GM19438 (cell line): ENCODE measurements at regions not wholly inside any gene's neighbourhood (a gene's known extent, or its start where the extent isn't known, plus 50 kb on each side); places are given as distances from the start of the nearest gene placed in this dataset.

ENCODE experiments used
- ATAC-seq: cut with Tn5 transposase; IDR thresholded peaks from one replicate; pipeline ENCODE4 v1.9.1; 2021; ENCODE audit warnings: low read depth; ENCODE audit not compliant: unreplicated experiment

DNA sequence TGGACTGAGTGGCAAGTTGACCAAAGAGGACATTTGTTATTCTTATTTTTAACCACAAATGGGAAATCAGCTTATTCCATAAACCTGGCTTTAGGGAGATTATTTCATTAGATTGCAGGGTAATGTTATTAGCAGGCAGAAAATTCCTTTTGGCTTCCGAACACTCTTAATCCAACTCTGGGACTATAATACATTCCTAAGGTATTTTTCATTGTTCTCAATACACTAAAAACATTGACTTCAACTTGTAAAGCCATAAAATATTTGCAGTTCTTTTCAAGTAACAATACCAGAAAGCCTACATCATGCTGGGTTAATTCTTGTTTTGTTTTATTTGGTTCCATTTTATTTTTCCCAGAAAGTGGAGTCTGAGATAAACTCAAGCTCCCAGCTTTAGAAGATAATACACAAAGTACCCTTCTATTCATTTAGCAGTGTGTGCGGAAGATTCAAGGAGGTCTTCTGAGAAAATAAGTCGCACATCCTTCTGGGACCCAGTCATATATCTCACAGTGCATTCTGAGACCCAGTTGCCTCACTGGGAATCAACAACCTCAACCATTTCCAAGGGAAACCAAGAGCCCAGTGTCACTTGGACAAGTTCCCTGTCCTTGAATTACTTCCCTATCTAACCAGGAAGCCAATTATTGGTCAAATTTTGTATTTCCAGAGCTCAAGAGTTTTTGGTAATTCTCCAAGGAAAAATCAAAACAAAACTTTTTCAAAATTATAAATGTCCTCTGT is 389.6 kb upstream of the DYNLRB2 start:
- no peak for ATAC-seq

DNA sequence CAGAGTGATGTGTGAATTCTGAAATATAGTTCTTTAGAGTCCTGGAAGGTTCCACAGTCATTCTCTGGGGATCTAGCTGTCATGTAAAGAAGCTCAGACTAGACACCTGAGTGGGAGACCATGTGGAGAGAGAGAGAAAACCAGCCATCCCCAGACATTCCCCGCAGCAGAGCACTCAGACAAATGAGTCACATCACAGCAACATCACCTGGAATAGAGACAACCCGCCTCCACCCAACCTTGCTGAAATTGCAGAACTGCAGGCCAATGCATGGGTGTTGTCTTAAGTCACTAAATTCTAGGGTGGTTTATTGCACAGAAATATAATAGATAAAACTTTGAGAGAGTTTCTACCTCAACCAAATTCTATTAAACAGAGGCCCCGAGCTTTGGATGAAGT is 392.0 kb upstream of the DYNLRB2 start:
- no peak for ATAC-seq

DNA sequence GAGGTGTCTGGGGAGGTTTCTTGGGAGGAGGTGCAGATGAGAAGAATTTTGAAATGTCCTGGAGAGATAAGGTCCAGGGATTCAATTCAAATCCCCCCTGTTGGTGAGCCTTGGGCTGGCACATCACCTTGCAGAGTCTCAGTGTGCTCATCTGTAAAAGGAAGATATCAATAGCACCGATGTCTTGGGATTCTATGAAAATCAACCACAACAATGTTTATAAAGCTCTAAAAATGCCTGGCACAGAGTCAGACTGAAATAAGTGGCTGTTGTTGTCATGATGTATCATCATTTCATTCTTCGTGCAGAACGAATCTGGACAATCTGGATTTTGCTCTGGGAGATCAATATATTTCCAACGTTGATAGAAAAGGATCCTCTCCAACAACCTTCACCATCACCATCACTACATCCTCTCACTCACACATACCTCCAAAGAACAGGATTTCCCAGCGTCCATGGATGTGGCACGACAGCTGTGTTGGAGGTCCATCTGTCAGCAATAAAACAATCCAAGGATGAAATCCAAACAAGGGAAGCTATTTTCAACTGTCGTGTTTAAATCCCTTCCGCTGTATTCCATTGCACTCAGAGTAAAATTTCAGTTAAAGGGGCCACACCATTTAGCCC is 393.7 kb upstream of the DYNLRB2 start:
- ATAC-seq, result no peak

DNA sequence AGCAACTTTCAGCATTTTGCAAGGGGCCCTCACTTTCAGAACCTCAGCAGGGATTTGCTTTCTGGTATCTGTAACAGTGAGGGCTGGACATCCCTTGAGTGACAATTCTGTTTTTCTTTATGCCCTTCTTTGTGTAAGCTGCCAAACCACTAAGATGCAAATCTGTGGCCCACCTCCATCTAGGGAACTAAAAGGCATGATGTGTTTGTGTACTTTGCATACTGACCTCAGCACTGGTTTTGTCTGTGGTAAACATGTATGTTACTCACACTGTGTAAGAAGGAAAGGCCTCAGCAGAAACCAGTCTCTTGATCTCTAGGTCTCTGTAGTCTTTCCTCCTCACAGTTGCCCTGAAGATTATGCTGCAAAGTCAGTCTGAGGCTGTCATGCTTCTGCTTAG is 396.6 kb upstream of the DYNLRB2 start:
- ATAC-seq, result peak; percentile 98

DNA sequence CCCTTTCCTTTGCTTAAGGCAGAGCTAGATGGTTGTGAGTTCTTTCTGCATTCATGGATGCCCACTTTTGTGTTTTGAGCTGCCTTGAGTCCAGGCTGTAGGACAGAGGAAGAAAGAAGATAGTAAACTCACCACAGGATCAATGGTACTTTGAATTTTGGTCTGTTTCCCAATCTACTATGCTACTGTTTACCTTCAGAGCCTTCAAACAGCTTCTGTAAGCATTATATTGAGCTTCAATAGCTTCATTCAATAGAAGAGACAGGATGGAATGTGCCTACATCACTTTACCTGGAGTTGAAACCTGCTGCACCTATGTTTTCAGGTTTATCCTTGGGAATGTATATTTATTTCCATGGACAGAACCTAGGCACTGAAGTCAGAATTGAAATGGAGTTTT is 397.9 kb upstream of the DYNLRB2 start:
- no peak for ATAC-seq

DNA sequence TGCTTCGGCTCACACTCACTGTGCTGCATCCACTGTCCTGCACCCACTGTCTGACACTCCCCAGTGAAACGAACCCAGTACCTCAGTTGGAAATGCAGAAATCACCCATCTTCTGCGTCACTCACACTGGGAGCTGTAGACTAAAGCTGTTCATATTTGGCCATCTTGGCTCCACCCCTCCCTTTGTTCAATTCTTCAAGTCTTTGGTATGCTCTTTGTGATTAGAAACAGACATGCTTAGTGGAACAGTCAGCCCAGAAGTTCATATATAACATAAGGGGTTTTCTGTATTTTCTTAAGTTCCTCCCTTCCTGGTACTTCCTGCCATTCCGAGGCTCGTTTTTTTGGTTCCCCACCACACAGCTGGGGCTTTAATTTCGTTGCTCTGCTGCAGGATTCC is 398.5 kb upstream of the DYNLRB2 start:
- no peak for ATAC-seq

DNA sequence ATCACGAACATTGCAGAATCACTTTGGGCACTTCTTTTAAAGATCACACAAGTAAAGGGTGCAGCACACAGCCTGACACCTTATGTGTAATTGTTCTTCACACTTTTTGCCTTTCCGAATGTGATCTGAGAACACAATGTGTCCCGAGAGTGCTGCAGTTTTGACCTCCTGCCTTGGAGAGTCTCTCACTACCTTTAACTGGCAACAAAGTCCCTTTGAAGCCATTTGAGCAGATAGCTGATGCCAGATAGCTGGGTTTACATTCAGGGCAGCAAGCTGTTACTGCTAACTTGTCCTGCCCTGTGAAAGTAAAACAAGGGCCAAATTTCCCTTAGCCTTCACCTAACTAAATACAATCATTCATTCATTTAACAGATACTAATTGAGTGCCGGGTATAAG is 411.0 kb upstream of the DYNLRB2 start:
- no peak for ATAC-seq

DNA sequence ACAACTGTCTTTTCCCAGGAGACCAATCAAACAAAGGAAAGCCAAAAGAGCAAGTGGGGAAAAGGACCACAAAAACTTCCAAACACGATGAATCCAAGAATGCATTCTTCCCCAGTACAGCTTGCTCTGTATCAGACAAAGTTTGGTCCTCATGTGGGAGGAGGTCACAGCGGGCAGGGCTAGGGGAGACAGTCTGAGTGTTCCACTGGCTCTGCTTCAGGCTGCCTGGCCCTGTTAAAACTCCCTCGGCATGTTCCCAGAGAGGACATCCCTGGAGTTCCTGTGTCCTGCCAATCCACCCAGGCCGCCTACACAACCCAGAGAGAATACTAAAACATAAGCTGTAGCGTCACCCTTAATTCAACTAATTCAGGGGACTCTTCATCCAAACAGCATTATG is 415.1 kb upstream of the DYNLRB2 start:
- ATAC-seq, result no peak

DNA sequence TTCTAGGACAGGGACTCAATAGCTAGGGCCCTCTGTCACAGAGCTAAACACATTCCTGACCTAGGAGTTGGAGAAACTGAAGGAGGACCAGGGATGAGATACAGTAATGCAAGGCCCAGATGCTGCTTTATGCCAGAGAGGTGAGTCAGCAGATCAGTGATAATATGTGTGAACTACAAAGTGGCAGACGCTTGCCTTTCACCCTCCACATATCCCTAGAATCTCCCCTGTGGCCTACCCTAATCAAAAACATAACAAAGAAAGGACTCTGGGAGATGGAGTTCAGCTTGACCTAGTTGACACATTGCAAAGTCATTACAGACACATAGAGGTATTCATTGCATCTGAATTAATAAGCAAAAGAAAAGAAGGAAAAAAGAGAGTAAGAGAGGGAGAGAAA is 417.6 kb upstream of the DYNLRB2 start:
- ATAC-seq, result no peak

DNA sequence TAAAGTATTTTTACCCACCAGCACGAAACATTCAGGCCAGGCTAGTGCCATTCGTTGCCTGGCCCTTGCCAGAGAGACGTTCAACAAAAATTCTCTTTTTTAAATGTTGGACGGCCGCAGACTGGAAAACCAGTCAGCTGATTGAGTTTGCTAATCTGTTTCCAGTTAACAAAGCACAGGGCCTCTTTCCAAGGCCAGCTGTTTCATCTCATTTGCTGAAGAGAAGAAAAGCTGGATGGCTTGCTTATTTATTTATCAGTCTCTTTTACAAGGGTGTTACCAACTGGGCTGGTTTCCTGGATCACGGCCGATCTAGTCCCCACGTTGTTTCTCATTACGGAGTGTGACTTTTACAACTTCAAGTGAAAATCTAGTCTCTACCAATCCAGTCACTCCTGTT is 418.7 kb upstream of the DYNLRB2 start:
- no peak for ATAC-seq

DNA sequence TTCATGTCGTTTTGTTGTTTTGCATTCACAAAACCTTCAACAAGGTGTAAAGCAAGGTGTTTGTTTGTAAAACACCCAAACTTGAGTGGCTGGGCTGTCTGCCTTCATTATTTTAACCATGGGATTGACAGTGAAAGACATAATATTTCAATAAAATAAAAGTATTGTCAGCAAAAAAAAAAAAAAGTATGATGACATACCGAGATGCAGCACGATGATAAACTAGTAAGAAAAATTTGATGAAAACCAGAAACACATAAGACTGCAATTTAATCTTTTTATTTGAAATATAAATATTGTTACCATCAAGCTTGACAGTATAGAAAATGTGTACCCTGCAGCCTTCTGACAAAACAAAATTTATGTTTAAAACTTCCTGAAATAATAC is 419.3 kb upstream of the DYNLRB2 start:
- no peak for ATAC-seq

DNA sequence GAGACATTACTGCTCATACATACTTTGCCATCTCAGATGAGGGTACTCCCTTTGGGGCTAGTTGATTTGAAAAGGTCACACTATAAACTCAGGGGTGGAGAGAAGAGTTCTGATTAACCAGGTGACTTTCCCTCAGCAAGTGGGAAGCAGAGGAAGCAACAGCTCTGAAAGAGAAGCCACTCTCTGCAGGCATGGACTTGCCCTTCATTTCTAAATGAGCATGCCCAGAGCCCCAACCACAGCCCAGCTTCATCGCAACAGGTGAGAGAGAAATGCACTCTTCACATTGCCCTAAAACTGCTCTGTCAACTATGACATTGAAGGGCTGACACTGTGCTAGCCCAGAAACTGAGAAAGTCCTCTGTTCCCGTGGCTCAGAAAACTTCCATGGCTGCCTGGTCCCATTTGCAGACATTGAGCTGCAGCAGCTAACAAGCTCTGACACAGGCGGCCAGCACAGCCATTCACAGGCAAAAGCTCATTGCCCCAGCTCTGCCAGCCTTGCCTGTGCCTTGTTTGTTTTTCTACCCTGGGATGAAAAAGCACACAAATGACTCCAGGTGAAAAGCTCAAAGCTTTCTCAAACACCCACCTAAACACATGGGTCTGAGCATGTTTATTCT is 419.8 kb upstream of the DYNLRB2 start:
- ATAC-seq, result no peak

DNA sequence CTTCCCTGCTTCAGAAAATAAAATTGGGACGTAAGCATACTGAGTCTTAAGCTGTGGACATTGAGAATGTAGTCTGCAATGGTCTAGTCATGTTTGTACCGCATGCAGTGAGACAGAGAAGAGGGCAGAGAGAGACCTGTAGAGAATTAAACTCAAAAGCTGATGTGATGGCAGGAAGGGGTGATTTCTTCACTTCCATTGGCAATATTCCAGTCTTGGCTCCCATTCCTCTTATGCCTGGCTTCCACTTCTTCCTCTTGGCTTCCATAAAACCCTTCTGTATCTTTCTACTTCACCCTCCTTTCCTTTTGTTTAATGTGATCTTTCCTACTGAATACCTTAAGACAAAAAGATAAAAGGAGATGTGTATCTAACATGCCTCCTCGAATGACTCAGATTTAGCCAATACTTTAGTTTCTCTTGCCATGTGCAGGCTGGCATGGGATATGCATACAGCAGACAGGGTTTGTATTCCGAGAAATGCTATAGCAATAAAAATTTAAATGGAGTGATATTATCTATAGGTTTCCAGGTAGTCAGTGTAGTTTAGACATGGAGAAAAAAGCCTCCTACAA is 423.1 kb upstream of the DYNLRB2 start:
- no peak for ATAC-seq

DNA sequence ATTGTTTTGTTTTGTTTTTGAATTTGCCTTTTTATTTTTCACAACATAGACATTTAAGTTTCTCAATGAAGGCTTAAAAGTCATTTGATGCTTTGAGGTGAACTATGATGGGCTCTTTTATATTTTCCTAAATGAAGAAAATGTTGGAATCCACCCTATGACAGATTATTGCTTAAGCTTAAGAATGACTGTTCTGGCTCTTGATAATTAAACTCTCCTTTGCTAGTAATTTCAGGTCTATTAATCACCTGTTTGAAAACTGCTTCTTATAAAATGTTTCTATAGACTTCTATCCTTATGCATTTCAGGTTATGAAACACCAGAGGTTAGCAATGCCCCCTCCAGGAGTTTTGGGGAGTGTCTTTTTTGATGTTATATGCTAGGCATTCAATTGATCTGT is 424.1 kb upstream of the DYNLRB2 start:
- ATAC-seq, result no peak

DNA sequence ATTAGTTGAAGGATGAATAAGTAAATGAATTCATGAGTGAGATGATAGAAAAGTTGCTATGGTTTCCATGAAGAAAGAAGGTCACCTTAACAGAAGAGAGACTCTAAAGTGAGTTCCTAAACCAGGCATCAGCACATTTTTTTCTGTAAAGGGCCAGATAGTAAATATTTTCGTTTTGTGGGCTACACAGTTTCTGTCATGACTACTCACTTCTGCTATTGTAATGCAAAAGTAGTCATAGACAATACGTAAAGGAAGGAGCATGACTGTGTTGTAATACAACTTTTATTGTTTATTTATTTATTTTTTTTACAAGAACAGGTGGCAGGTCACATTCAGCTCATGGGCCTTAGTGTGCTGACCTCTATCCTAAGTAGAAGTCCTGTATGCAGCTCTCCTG is 426.1 kb upstream of the DYNLRB2 start:
- ATAC-seq, result no peak

DNA sequence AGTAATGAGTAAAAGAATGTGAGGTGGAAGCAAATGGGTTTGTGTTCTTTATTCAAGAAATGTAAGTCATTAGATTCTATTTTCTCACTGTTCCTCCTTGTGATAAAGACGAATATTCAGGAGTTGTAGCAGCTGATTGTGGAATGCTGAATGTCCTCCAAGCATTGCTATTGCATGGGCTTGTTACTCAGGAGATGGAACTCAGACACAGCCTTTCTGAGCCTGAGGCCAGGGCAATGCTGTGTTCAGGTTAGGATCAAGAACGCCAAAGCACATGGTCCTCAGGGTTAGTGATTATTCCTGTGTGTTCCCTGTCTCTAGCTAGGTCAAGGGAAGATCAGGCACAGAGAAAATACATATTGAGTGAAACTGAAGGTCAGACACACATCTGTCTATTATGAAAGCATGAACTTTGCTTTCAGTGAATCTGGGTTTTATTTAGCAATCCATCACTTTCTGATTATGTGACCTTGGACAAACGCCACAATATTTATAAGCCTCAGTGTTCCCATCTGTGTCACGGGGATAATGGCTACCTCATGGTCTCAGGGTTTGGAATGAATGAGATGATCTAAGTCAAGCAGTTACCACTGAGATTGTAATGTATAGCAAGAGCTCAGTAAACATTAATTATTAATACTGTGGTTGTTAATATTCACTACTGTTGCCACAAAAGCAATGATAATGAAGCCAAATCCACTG is 426.8 kb upstream of the DYNLRB2 start:
- ATAC-seq, result no peak

DNA sequence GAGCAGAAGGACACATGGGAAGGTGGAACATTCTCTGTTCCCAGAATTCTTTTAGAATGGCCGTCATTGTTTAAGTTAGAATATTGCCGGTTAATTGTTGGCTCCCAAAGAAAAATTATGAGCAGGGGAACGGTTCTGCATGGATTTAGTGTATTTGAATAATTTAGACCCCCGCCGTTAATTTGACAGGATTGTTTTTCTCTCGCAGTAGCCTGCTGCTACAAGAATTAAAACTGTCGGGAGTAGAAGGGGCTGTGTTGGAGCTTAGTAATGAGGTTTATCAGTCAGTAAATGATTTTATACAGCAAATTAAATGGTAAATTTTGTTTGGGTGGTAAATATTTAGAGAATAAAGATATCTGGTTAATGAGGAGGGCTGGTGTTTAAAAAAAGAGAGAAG is 431.2 kb upstream of the DYNLRB2 start:
- no peak for ATAC-seq

DNA sequence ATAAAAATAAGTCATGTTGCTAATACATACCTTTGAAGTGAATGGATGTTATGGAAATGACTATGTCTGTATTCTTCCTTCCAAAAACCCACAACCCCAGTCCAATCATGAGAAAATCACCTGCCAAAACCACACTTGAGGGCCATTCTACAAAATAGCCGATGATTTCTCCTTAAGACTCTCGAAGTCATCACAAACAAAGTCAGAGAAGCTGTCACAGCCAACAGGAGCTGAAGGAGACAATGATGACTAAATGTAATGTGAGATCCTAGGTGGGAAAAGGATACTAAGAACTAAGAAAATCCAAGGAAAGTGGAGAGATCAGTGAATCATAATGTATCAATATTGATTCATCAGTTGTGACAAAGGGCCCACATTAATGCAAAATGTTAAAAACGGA is 432.9 kb upstream of the DYNLRB2 start:
- no peak for ATAC-seq

DNA sequence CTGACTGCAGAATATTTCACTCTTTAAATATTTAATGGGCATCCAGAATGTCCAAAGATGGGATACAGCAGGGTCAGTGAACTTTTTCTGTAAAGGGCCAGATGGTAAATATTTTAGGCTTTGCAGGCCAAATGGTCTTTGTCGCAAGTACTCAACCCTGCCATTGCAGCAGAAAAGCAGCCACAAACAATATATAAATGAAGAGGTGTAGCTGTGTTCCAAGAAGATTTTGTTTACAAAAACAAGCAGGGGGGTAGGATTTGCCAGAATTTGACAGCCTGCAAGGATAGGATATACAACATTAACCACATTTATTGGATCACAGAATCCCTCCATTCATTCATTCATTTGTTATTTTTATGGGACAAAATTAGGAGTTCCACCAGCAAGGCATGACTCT is 435.0 kb upstream of the DYNLRB2 start:
- no peak for ATAC-seq

DNA sequence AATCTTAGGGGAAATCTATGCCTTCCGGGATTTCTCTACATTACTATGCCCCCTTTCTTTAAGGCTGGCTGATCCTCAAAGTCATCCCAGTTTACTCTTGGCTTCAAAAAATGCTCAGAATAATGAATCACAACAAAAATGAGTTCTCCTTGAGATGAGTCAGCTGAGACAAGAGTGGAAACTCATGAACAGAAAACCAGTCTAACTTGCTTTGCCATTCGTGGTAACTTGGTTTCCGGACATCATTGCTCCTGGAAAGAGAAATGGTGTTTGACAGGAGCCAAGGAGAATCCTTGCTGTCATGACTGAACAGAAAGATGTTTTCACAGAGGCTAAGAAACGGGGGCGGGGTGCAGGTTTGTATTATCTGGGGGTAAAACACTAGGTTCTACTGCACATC is 435.6 kb upstream of the DYNLRB2 start:
- ATAC-seq, result no peak

DNA sequence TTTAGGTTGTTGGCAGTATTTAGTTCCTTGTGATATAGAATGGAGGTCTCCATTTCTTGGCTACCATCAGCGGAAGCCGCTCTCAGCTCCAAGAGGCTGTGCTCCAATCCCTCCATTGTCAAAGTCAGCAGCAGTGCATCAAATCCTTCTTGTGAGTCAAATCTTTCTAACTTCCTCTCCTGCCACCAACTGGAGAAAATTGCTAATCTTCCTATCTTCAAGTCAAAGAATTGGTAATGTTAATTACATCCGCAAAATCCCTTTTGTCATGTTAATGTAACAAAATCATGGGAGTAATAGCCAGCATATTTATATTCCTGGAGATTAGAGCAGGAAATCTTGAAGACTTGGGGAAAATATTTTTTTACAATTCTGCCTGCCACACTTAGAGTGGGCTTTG is 436.4 kb upstream of the DYNLRB2 start:
- ATAC-seq, result no peak
